HUES64 (cell line): ENCODE measurements at regions not wholly inside any gene's neighbourhood (a gene's known extent, or its start where the extent isn't known, plus 50 kb on each side); places are given as distances from the start of the nearest gene placed in this dataset.

Source experiments
- H3K27ac ChIP-seq: 2 replicates; pipeline ENCODE4 v1.7.0; 2013; ENCODE audit warnings: low read depth, low read length, inconsistent platforms
- H3K27me3 ChIP-seq: 2 replicates; pipeline ENCODE4 v1.6.1; 2013; ENCODE audit warnings: mild to moderate bottlenecking, low read length; ENCODE audit not compliant: insufficient read depth
- H3K36me3 ChIP-seq: 2 replicates; pipeline ENCODE4 v1.6.1; 2013; ENCODE audit warnings: mild to moderate bottlenecking, low read length; ENCODE audit not compliant: insufficient read depth
- H3K4me1 ChIP-seq: 2 replicates; pipeline ENCODE4 v1.6.1; 2013; ENCODE audit warnings: mild to moderate bottlenecking, low read length, moderate library complexity; ENCODE audit not compliant: insufficient read depth
- H3K4me3 ChIP-seq: 2 replicates; pipeline ENCODE4 v1.5.1; 2013; ENCODE audit warnings: mild to moderate bottlenecking, low read length, moderate library complexity
- H3K9ac ChIP-seq: 2 replicates; pipeline ENCODE4 v1.6.1; 2013; ENCODE audit warnings: mild to moderate bottlenecking, low read depth, low read length
- H3K9me3 ChIP-seq: 2 replicates; pipeline ENCODE4 v1.6.1; 2013; ENCODE audit warnings: low read depth, low read length; ENCODE audit not compliant: insufficient read depth
- WGBS: fragments of 150-250, 120-280 bp; methylation state at CpG from one replicate; pipeline ENCODE4 v1.1.7; 2013; ENCODE audit warnings: missing lambda C conversion rate; 5-methylcytosine and 5-hydroxymethylcytosine counted together

DNA sequence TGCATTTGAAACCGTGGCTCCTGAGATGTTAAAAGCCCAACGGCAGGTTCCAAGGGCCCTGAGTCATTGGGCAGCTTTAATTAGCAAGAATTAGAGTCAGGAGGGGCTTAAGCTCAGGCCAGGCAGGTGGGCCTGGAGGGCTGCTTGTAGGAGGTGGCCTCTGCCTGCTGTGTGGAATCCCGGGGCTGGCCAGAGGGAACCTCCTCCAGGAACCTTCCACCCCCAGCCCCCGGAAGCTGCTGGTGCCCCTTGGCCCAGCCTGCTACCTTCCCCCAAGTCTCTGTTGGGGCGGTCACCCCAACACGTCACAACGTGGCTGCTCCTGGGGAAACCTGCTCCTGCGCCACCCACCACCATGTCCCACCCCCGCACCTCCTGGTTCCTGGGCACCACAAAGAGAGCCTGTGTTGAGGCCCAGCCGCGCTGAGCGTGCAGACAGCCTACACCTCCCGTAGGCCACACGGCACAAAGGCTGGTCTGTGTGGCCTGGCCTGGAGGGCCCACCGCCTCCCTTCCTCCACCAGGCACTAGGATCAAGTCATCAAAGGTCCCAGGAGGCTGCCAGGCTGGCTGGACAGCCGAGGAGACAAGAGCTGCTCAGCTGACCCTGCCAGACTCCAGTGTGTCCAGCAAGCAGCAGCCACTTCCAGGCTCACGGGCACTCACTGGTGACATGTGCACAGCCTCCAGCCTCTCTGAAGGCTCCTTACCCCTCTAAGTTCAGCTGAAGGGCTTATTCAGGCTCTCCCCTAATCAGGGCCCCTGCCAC, 86.3 kb downstream of the SNX5 start:
- Histone ChIP-seq H3K4me3 (no peak overlapping the region), H3K9ac (peak overlapping the region; percentile 13; the same call in 1 of the 2 replicates), H3K27me3 (no peaks in the 10 kb centered on the region), H3K36me3 (no peaks in the 10 kb centered on the region), H3K9me3 (no peaks in the 10 kb centered on the region), H3K4me1 (peaks cover 14% of the 10 kb centered on the region; the same call in 1 of the 2 replicates), H3K27ac (no peak overlapping the region)
- 80% methylated on average over 17 of the region's 17 CpGs for WGBS

GRCh38 chr20:17881741-17882064, 86.9 kb downstream of the SNX5 start:
- Histone ChIP-seq H3K27ac (no peak overlapping the region), H3K36me3 (no peaks in the 10 kb centered on the region), H3K4me1 (peaks cover 14% of the 10 kb centered on the region; the same call in 1 of the 2 replicates), H3K9ac (peak overlapping the region; percentile 13; the same call in 1 of the 2 replicates), H3K27me3 (no peaks in the 10 kb centered on the region), H3K4me3 (no peak overlapping the region), H3K9me3 (no peaks in the 10 kb centered on the region)
- 93% methylated on average over 1 of the region's 1 CpG for WGBS

DNA sequence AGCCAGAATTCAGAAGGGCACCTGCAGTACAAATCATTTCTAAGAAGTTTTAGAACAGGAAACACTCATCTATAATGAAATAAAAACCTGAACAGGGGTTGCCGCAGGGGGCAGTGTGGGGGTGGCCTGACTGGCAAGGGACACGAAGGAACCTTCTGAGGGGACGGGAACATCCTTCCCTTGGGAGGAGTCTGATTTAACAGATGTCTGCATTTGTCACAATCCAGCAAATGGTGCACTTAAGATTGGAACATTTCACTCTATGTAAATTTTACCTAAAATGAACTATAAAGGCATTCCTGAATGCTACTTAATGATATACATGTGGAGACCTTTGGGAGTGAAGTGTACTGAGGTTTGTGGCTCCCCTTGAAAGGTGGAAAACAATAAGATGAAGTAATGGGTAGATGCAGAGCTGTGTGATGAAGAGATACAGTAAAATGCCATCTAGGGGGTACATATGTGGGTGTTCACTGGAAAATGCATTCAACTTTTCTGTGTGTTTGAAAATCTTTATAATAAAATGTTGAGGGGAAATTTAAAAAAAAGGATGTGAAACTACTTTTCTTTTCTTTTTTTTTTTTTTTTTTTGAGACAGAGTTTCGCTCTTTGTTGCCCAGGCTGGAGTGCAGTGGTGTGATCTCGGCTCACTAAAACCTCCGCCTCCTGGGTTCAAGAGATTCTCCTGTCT, 89.5 kb downstream of the SNX5 start:
- H3K4me1 ChIP-seq, result peaks cover 33% of the 10 kb centered on the region
- no peak overlapping the region for H3K27ac ChIP-seq
- WGBS, result 87% methylated on average over 6 of the region's 6 CpGs

GRCh38 chr20:17878069-17878911, 90.3 kb downstream of the SNX5 start:
- WGBS, result 92% methylated on average over 18 of the region's 18 CpGs

More for the DNA sequence above, 89.5 kb downstream of the SNX5 start:
- Histone ChIP-seq H3K4me3 (no peak overlapping the region), H3K36me3 (no peaks in the 10 kb centered on the region), H3K27me3 (no peaks in the 10 kb centered on the region), H3K9ac (no peak overlapping the region), H3K9me3 (no peaks in the 10 kb centered on the region)

GRCh38 chr20:17875981-17876385, 92.6 kb downstream of the SNX5 start:
- no peaks in the 10 kb centered on the region for H3K36me3 ChIP-seq
- no peaks in the 10 kb centered on the region for H3K27me3 ChIP-seq
- no peak overlapping the region for H3K4me3 ChIP-seq
- H3K9me3 ChIP-seq, result no peaks in the 10 kb centered on the region
- WGBS, result 48% methylated on average over 10 of the region's 10 CpGs
- H3K9ac ChIP-seq, result no peak overlapping the region
- H3K4me1 ChIP-seq, result peaks cover 37% of the 10 kb centered on the region
- H3K27ac ChIP-seq, result no peak overlapping the region; the same call in 1 of the 2 replicates

More at GRCh38 chr20:17878069-17878911, 90.3 kb downstream of the SNX5 start:
- no peak overlapping the region for H3K4me3 ChIP-seq
- no peak overlapping the region for H3K27ac ChIP-seq
- no peak overlapping the region for H3K9ac ChIP-seq
- no peaks in the 10 kb centered on the region for H3K9me3 ChIP-seq
- H3K36me3 ChIP-seq, result no peaks in the 10 kb centered on the region
- H3K27me3 ChIP-seq, result no peaks in the 10 kb centered on the region
- H3K4me1 ChIP-seq, result peaks cover 33% of the 10 kb centered on the region

DNA sequence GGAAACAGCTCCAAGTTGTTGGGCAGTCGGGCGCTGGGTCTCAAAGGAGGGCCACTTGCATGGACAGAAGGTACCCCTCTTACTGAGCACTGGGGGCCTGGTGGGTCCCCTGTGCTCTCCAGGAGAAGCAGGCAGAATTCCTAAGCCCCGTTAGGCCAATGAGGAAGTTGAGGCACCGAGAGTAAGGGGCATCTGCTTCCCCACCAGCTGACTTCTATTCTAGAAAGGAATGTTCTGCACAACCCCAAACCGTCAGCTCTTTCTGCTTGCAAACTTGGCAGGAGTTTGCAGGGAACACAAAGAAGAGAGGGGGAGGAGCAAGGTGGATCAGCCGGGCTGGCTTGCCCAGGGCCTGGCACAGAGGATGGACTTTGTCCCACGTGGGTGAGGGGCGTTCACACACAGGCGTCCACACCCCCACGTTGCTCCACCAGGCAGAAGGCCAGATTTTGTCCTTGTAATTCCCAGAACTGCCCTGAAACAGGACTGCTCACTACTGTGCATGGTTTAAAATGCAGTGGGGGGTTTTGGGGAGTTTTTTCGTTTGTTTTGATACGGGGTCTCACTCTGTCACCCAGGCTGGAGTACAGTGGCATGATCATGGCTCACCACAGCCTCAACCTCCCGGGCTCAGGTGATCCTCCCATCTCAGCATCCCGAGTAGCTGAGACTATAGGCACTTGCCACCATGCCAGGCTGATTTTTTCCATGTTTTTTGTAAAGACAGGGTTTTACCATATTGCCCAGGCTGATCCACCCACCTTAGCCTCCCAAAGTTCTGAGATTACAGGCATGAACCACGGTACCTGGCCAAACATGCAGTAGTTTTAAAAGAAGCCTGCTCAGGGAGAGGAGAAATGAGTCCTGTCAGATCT, 93.3 kb downstream of the SNX5 start:
- Histone ChIP-seq H3K9ac (no peak overlapping the region), H3K4me3 (no peak overlapping the region), H3K4me1 (peaks cover 43% of the 10 kb centered on the region), H3K27me3 (no peaks in the 10 kb centered on the region), H3K27ac (no peak overlapping the region), H3K36me3 (no peaks in the 10 kb centered on the region), H3K9me3 (no peaks in the 10 kb centered on the region)
- WGBS, result 83% methylated on average over 15 of the region's 15 CpGs

- no peaks in the 10 kb centered on the region for H3K27me3 ChIP-seq
- no peak overlapping the region for H3K4me3 ChIP-seq
- no peaks in the 10 kb centered on the region for H3K36me3 ChIP-seq
- H3K9ac ChIP-seq, result no peak overlapping the region
- H3K27ac ChIP-seq, result no peak overlapping the region
- H3K9me3 ChIP-seq, result no peaks in the 10 kb centered on the region
- H3K4me1 ChIP-seq, result peaks cover 44% of the 10 kb centered on the region
- WGBS, result 67% methylated on average over 7 of the region's 7 CpGs
Measured at GRCh38 chr20:17874271-17875105, 94.1 kb downstream of the SNX5 start.

GRCh38 chr20:17873410-17874270, 95.0 kb downstream of the SNX5 start:
- Histone ChIP-seq H3K4me1 (peaks cover 51% of the 10 kb centered on the region), H3K9me3 (no peaks in the 10 kb centered on the region), H3K27me3 (no peaks in the 10 kb centered on the region), H3K9ac (no peak overlapping the region), H3K36me3 (no peaks in the 10 kb centered on the region), H3K4me3 (no peak overlapping the region), H3K27ac (no peak overlapping the region)
- WGBS, result 72% methylated on average over 14 of the region's 14 CpGs

- 75% methylated on average over 5 of the region's 5 CpGs for WGBS
- H3K9me3 ChIP-seq, result no peaks in the 10 kb centered on the region
- no peaks in the 10 kb centered on the region for H3K27me3 ChIP-seq
- peaks cover 57% of the 10 kb centered on the region for H3K4me1 ChIP-seq
- no peak overlapping the region for H3K4me3 ChIP-seq
- H3K27ac ChIP-seq, result no peak overlapping the region
- no peak overlapping the region for H3K9ac ChIP-seq
- H3K36me3 ChIP-seq, result no peaks in the 10 kb centered on the region
Measured at GRCh38 chr20:17872959-17873358, 95.6 kb downstream of the SNX5 start.
